HPDE6-E6E7 (cell line): ENCODE measurements at regions not wholly inside any gene's neighbourhood (a gene's known extent, or its start where the extent isn't known, plus 50 kb on each side); places are given as distances from the start of the nearest gene placed in this dataset.

Experiments
- DNase-seq: peaks from one replicate; pipeline ENCODE4 v3.0.0; 2011; ENCODE audit warnings: missing footprints; ENCODE audit errors: extremely low spot score

DNA sequence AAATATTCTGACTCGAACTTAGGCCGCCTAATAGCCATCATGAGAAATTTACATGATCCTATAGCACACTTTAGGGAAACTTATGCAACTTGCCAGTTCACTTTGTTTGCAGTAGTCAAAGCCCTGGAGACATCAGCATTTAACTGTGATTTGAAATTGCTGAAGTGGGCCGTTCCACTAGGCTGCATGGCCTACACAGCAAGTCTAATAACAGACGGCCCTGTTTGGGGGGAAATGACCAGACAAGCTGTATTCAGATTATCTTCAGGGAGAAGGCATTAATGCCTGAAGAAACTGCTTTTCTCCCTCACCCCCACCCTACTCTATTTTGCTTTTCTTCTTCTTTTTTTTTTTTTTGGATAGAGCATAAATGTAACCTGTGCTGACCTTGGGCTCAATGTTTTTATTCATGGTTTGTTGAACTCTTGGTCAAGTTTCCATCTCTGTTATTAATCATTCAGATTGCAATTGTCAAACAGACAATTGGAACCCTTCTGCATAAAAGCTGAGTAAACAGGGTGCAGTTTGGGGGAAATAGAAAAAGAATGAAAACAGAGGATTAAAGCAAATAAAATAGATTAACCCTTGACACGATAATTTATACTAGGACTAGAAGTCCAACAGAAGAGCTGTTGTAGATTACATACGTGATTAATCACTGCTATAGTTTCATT is 1928.2 kb upstream of the WWC1 start:
- no peak for DNase-seq

DNA sequence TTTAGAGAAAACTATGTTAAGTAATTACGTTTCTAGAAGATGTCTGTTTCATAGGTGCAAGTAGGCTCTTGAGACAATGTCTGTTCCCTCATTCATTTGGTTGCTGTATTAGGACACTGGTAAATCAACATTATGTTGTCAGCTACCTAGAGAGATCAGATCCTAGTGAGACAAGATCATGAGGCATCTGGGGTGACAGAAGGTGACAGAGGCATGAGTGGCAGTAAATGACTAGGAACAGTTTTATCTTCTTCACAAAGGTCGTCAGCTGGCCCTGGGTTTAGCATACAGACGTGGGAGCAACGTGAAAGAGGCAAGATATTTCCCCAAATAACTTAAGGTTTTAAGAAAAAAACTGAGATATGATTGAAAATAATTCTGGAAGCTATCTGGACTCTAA is 1926.3 kb upstream of the WWC1 start:
- no peak for DNase-seq

DNA sequence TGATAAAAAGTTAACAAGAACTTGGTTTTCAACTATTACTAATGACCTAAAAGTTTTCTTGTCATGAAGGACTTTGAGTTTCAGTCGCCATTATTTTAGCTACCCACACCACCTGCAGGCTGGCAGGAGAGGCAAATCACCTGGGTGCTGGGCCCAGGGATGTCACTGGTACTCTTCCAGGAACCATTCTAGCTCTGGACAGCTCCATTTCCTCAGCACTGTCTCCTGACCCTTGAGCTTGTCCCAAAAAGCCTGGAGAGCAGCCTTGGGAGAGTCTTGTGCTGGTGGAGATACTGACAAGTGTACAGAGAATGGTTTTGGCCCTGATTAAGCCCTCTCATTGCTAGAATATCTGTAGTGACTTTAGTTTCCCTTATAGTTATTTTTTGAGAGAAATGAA is 1924.1 kb upstream of the WWC1 start:
- DNase-seq: no peak

- DNase-seq: no peak
Measured at GRCh38 chr5:166369346-166369745, 1922.1 kb upstream of the WWC1 start.

DNA sequence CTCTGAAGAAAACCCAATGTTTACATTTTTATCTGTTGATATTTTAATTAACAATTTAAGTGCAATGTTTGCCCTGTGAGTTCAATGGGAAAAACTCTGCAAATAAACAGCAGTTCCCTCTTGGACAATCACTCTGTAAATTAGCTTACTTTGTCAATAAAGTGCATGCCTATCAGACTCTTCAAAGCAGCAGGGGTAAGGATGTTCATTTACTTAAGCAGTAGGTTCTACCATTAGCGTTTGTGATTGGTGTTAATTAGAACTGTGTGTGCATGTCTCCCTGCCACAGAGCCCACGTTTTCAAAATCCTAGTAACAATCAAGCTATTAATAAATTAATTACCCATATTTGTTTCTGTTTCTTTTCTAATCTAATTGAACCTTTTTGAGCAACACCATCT is 1921.6 kb upstream of the WWC1 start:
- no peak for DNase-seq

DNA sequence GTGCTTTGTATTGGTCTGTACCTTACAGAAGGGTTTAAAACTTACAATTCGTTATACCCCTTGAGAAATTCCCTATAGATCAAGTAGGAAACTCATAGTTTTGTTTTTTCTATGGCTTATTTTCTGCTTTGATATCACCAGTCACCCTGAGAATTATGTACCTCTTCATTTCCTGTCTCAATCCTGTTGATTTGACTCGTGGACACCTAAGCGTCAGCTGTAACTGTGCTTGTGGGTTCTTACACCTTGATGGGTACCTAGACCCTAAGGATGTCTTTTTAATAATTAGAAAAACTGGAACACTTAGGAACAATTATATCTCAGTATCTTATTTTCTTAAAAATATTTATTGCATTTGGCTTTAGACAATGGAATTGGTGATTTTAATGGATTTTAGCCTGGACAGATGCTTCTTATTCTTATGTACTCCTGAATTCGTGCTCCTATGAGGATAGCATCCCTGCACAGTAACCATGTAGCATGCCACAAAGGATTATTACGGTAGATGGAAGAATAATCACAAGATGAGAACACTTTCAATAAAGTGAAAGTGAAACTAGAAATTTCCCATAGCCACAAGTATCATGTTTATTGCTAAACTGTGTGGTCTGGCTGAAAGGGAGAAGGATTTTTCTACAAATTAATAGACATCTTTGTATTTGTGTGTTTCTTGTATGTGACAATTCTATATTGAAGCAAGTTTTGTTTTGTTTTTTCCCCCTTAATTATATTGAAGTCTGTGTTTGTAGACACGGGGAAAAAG is 1920.3 kb upstream of the WWC1 start:
- DNase-seq: no peak

- no peak for DNase-seq
Measured at GRCh38 chr5:166373817-166374216, 1917.6 kb upstream of the WWC1 start.

- no peak for DNase-seq
Measured at GRCh38 chr5:166377756-166378155, 1913.7 kb upstream of the WWC1 start.

- no peak for DNase-seq
Measured at GRCh38 chr5:166379517-166379916, 1911.9 kb upstream of the WWC1 start.

DNA sequence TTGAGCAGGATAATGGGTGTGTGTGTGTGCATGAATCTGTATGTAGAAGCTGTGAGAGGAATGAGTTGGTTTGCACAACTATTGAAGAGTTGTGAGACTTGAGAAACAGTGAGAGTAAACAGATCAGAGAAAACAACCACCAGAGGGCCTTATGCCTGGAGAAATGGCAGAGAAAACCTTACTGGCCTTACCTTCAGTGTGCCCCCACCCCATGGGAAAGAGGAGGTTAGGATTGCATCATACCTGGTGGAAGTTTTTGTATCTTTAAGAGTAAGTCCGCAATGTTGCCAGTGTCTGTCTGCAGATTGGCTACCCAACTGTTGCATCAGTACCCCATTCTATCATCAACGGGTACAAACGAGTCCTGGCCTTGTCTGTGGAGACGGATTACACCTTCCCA is 1909.4 kb upstream of the WWC1 start:
- DNase-seq: no peak

DNA sequence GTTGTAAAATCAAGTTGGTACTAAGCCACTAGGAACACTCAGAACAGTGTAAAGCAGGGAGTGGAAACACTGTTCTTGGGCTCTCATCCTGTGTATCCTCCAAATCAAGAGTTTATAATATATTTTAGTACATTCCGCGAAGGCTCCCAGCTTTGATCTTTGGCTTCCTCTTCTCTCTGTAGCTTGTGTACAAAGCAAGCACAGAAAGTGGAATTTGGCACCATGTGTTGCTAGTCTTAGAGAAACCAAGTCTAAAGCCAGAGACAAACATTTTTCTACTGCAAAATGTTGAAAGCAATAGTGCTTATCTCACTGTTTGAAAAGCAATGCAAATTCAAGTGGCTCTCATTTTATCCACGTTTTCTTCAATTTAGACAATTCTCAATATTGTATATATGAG is 1893.3 kb upstream of the WWC1 start:
- DNase-seq: no peak

DNA sequence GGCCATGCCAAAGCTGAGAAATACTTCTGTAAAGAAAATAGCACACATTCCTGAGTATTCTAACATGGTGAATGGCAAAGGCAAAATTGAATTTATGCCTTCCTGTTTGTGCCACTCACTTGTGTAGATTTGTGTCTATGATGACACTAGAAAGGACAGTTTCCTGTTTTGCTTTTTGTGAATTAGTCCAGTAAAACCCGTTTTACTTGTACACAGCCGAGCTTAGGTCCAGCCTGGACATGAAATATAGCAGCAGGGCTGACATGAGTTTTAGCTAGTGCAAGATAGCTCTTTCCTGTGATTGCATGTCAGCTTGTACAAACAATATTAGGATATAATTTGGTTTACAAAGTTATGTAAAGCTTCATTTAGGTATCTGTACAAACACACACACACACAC is 1891.7 kb upstream of the WWC1 start:
- DNase-seq: peak; percentile 2

- no peak for DNase-seq
Measured at GRCh38 chr5:166401391-166401790, 1890.1 kb upstream of the WWC1 start.

GRCh38 chr5:166412191-166412590 is 1879.3 kb upstream of the WWC1 start:
- no peak for DNase-seq

GRCh38 chr5:166427211-166427610 is 1864.2 kb upstream of the WWC1 start:
- DNase-seq: no peak

- no peak for DNase-seq
Measured at GRCh38 chr5:166428264-166428803, 1863.1 kb upstream of the WWC1 start.

DNA sequence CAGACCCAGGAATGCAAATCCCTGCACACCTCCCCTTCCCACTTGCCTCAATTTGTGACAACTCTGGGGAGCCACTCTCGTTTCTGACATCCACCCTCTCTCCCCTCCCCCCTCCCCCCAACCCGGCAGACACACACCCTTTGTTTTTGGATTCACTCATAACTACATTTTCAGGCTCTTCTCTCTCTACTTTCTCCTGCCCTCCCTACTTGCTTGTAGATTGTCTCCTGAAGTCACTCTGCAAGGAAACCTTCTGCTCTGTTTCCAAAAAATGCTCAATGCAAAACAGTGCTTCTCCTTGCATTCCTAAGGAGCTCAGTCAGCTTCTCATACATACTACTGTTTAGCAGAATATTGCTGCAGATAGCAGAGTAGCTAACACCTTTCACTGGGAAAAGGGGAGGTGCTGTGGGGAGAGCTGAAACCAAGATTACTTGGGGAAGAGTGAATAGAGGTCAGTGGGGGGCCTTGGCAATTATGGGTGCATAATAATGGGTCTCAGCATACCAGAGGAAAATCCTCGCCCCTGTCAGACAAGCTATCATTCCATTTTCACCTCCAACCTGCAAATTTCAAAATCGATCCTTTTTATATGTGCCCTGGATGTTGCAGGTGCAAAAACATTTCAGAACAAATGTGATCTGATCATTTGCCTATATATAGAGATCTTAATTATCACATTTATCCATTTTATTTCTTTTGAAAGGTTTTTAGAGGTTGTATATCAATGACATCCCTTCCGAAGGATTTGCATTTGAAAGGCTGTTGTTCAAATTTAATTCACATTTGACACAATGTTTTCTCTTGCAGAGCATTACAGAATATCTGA is 1860.7 kb upstream of the WWC1 start:
- DNase-seq: no peak

DNA sequence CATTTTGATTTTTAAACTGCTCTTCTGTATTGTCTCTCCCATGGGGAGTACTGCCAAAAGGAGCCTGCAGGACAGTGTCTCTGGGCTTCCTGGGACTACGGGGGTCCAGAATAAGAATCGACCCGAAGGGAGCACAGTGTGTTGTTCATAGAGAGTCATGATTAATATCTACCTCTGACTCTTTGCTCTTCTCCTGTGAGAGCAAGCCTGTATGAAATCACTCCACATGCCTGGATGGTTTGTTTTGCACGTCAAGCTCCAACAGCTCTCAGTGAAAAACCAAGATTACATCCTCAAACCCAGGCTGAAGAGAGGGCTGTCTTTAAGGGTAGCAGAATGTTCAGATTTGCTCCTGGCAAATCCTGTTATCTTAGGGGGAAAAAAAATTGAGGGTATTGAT is 1860.0 kb upstream of the WWC1 start:
- DNase-seq: no peak

DNA sequence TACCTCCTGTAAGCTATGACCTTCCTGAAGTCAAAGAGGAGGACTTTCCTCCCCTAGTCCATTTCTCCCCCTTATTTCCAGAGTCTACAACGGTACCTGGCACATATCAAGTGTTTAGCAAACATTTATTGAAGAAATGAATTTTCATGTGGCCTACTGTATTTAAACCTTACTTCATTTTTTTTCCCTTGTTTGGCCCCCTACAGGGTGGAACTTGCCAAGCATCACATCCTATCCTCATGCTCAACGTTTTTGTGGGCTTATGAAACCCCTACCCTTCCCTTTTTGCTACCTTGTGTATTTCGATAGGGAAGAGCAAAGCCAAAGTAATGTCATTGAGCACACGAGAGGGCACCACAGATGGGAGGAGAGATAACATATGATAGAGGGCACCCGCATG is 1857.8 kb upstream of the WWC1 start:
- no peak for DNase-seq

- no peak for DNase-seq
Measured at GRCh38 chr5:166436872-166437271, 1854.6 kb upstream of the WWC1 start.

DNA sequence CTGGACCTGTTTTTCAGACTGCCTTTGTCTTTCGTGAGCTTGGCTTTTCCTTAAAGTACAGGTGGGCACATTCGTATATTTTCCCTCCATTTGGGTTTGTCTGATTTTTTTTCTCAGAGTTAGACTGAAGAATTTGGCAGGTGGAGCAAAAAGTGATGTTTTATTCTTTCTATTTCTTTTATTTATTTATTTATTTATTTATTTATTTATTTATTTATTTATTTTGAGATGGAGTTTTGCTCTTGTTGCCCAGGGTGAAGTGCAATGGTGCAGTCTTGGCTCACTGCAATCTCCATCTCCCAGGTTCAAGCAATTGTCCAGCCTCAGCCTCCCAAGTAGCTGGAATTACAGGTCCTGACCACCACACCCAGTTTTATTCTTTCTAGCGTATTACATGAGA is 1805.1 kb upstream of the WWC1 start:
- DNase-seq: no peak

DNA sequence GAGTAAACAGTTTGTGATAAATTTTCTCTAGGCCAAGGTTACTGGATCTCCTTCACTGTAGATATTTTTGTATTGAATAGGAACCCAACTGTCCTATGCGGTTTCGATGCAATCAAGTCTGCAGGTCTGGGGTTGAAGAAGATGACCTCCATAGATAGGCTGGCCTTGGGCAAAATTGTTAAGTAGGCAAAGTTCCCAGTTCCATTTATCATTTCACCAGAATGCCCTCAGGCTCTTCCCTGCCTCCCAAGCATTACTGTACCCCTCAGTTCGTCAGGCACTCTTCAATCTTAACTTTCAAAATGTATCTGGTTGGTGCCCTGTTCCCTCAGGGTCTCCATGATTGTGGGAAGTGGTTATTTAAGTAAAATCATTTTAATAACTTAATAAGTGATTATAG is 1802.9 kb upstream of the WWC1 start:
- DNase-seq: no peak
